ENCODE measurements at regions not wholly inside any gene's neighbourhood (a gene's known extent, or its start where the extent isn't known, plus 50 kb on each side); places are given as distances from the start of the nearest gene placed in this dataset.
A peak's percentile ranks its signal among the peaks of the same experiment; 100 is the strongest.
"Not testable (repeated sequence)": the region's sequence is repeated elsewhere in the genome, so short reads cannot be mapped to it uniquely, and the experiment has no call there.

GRCh38 chr7:124250297-124251034, 217.6 kb upstream of the TMEM229A start:
- no peak overlapping the region for H3K27ac ChIP-seq
- ATAC-seq (no peak), DNase-seq (no peak)
- no peaks in the 10 kb centered on the region for H3K36me3 ChIP-seq
- no peak overlapping the region for H3K4me3 ChIP-seq
- intact Hi-C loops (cut with DNase I): no loop called here
- H3K9me3 ChIP-seq: no peaks in the 10 kb centered on the region
- H3K4me1 ChIP-seq: no peaks in the 10 kb centered on the region
- TF ChIP-seq CTCF (IDR thresholded peaks at IDR 0.05): no peak
- no peaks in the 10 kb centered on the region for H3K27me3 ChIP-seq

- ATAC-seq (no peak), DNase-seq (no peak)
- intact Hi-C loops (cut with DNase I): no loop called here
- Histone ChIP-seq H3K27me3 (no peaks in the 10 kb centered on the region), H3K9me3 (no peaks in the 10 kb centered on the region), H3K4me3 (no peak overlapping the region), H3K27ac (no peak overlapping the region), H3K4me1 (no peaks in the 10 kb centered on the region), H3K36me3 (no peaks in the 10 kb centered on the region)
- TF ChIP-seq CTCF (IDR thresholded peaks at IDR 0.05): no peak
Measured at GRCh38 chr7:124247691-124248090, 214.8 kb upstream of the TMEM229A start.

GRCh38 chr7:124246262-124246863, 213.5 kb upstream of the TMEM229A start:
- intact Hi-C loops (cut with DNase I): no loop called here
- no peak for TF ChIP-seq CTCF (IDR thresholded peaks at IDR 0.05)
- H3K36me3 ChIP-seq: no peaks in the 10 kb centered on the region
- ATAC-seq (peak; percentile 24), DNase-seq (no peak)
- H3K27me3 ChIP-seq: no peaks in the 10 kb centered on the region
- H3K9me3 ChIP-seq: no peaks in the 10 kb centered on the region
- H3K4me3 ChIP-seq: no peak overlapping the region
- no peak overlapping the region for H3K27ac ChIP-seq
- no peaks in the 10 kb centered on the region for H3K4me1 ChIP-seq

- H3K27me3 ChIP-seq; H3K9me3 ChIP-seq; H3K4me3 ChIP-seq; DNase-seq; H3K4me1 ChIP-seq; H3K27ac ChIP-seq; H3K36me3 ChIP-seq; intact Hi-C loops (cut with DNase I); ATAC-seq: not testable (repeated sequence)
Measured at GRCh38 chr7:124244469-124244868, 211.6 kb upstream of the TMEM229A start.

- no peaks in the 10 kb centered on the region for H3K4me1 ChIP-seq
- no peaks in the 10 kb centered on the region for H3K36me3 ChIP-seq
- no peak for TF ChIP-seq CTCF (IDR thresholded peaks at IDR 0.05)
- H3K27me3 ChIP-seq: no peaks in the 10 kb centered on the region
- H3K9me3 ChIP-seq: peaks cover 0 to 11% of the 10 kb centered on the region in 2 donors
- ATAC-seq (no peak), DNase-seq (no peak)
- intact Hi-C loops (cut with DNase I): no loop called here
- H3K4me3 ChIP-seq: no peak overlapping the region
- H3K27ac ChIP-seq: no peak overlapping the region
Measured at GRCh38 chr7:124219681-124220080, 186.8 kb upstream of the TMEM229A start.
